GM12878 (cell line): ENCODE measurements at regions not wholly inside any gene's neighbourhood (a gene's known extent, or its start where the extent isn't known, plus 50 kb on each side); places are given as distances from the start of the nearest gene placed in this dataset.

ENCODE experiments used
- ATAC-seq: fragments of 200-7000 bp; cut with Tn5 transposase; 3 replicates; pipeline ENCODE4 v1.9.1; 2020; ENCODE audit warnings: mild to moderate bottlenecking, moderate library complexity
- BruUV-seq: library from RNA; stranded (reverse); fragments of 400-500 nt; replicated peaks from 2 replicates; lab custom pipeline; 2021; lab: Mats Ljungman, UMichigan
- CTCF ChIA-PET: fragments of 300-600 bp; sonication (Branson Sonifier 250); formaldehyde crosslinking; extraction: SDS; loops from one replicate; lab custom pipeline; 2021; ENCODE audit warnings: inconsistent platforms; lab: Yijun Ruan, JAX
- POLR2A ChIA-PET: fragments of 350-600 bp; formaldehyde crosslinking; extraction: SDS; loops from one replicate; lab custom pipeline; 2021; ENCODE audit warnings: inconsistent platforms; lab: Charles Lee
- RAD21 ChIA-PET: fragments of 300-600 bp; sonication (Branson Sonifier 250); formaldehyde crosslinking; loops from one replicate; lab custom pipeline; 2023; ENCODE audit warnings: antibody characterized with exemption; ENCODE audit not compliant: unreplicated experiment; lab: Charles Lee
- SMC1A ChIA-PET: fragments of 300-600 bp; sonication (Branson Sonifier 250); formaldehyde crosslinking; loops from one replicate; lab custom pipeline; 2023; ENCODE audit not compliant: unreplicated experiment, uncharacterized antibody; lab: Charles Lee
- DNase-seq: peaks from one replicate; pipeline ENCODE4 v3.0.0-alpha.2; 2011; ENCODE audit warnings: low read depth, low spot score
- FAIRE-seq: peaks from 3 replicates; lab custom pipeline; 2011; peaks lifted over from hg19 to GRCh38; lab: Jason Lieb, UNC
- H2AFZ ChIP-seq: 2 replicates; pipeline ENCODE4 v1.6.0; 2011; ENCODE audit warnings: low read depth, low read length, control low read depth; ENCODE audit not compliant: control insufficient read depth
- H3K27ac ChIP-seq: 2 replicates; pipeline ENCODE4 v1.5.1; 2011; ENCODE audit warnings: control low read depth; ENCODE audit not compliant: control insufficient read depth, insufficient read depth
- H3K27me3 ChIP-seq, 2 experiments: replicated peaks in 1 of 2; 2 replicates each; pipeline versions ENCODE4 v1.6.0 to v1.6.1; 2011; ENCODE audit warnings: low read length in 1 of 2; ENCODE audit not compliant: control insufficient read depth in 2 of 2, insufficient read depth in 2 of 2
- H3K36me3 ChIP-seq, 2 experiments: 2 replicates each; pipeline ENCODE4 v1.5.1; 2011; ENCODE audit warnings: low read length in 1 of 2; ENCODE audit not compliant: control insufficient read depth in 2 of 2, insufficient read depth in 2 of 2
- H3K4me1 ChIP-seq: 2 replicates; pipeline ENCODE4 v1.6.1; 2011; ENCODE audit warnings: mild to moderate bottlenecking, low read length, moderate library complexity, mixed read lengths; ENCODE audit not compliant: control insufficient read depth, insufficient read depth
- H3K4me2 ChIP-seq: 2 replicates; pipeline ENCODE4 v1.6.0; 2011; ENCODE audit warnings: control low read depth; ENCODE audit not compliant: control insufficient read depth, insufficient read depth
- H3K4me3 ChIP-seq: fragments of 200-600 bp; sonication (generic); 2 replicates; pipeline ENCODE4 v1.5.1; 2016
- H3K79me2 ChIP-seq: 2 replicates; pipeline ENCODE4 v1.6.0; 2011; ENCODE audit warnings: low read length; ENCODE audit not compliant: control insufficient read depth, insufficient read depth
- H3K9ac ChIP-seq: 2 replicates; pipeline ENCODE4 v1.8.0; 2011; ENCODE audit warnings: low read length, control low read depth, mixed read lengths; ENCODE audit not compliant: control insufficient read depth, insufficient read depth
- H3K9me3 ChIP-seq: replicated peaks from 3 replicates; pipeline ENCODE4 v1.5.1; 2011; ENCODE audit warnings: mild to moderate bottlenecking, low read length; ENCODE audit not compliant: control insufficient read depth, insufficient read depth
- H4K20me1 ChIP-seq: 2 replicates; pipeline ENCODE4 v1.6.0; 2011; ENCODE audit not compliant: control insufficient read depth, insufficient read depth
- BCL11A ChIP-seq: IDR thresholded peaks from 2 replicates; pipeline ENCODE4 v1.6.1; 2011; ENCODE audit warnings: low read depth, low read length
- HDAC2 ChIP-seq: fragments of 200-600 bp; sonication (generic); IDR thresholded peaks from 2 replicates; pipeline ENCODE4 v1.6.1; 2017
- LARP7 ChIP-seq: fragments of 450-650 bp; IDR thresholded peaks from 2 replicates; pipeline ENCODE4 v1.6.1; 2017; ENCODE audit warnings: mild to moderate bottlenecking
- MEF2A ChIP-seq: IDR thresholded peaks from 2 replicates; pipeline ENCODE4 v1.6.1; 2011; ENCODE audit warnings: low read depth, mild to moderate bottlenecking, low read length, moderate library complexity; ENCODE audit not compliant: insufficient read depth
- MTA2 ChIP-seq: fragments of 450-650 bp; IDR thresholded peaks from 2 replicates; pipeline ENCODE4 v1.6.1; 2016; ENCODE audit warnings: low read depth, mild to moderate bottlenecking, moderate library complexity
- SMAD5 ChIP-seq: IDR thresholded peaks from 2 replicates; pipeline ENCODE4 v1.6.1; 2016; ENCODE audit warnings: antibody characterized with exemption, low read depth
- SMC3 ChIP-seq: IDR thresholded peaks from 2 replicates; pipeline ENCODE4 v1.6.1; 2011; ENCODE audit warnings: low read length, improper control_type of control experiment, borderline replicate concordance
- STAT3 ChIP-seq: IDR thresholded peaks from 2 replicates; pipeline ENCODE4 v1.6.1; 2011; ENCODE audit warnings: low read depth, low read length, improper control_type of control experiment
- SUPT20H ChIP-seq: IDR thresholded peaks from 2 replicates; pipeline ENCODE4 v1.6.1; 2011; ENCODE audit warnings: low read depth, mild to moderate bottlenecking, low read length, moderate library complexity, borderline replicate concordance; ENCODE audit not compliant: control insufficient read depth
- YY1 ChIP-seq: IDR thresholded peaks from 2 replicates; pipeline ENCODE4 v1.6.1; 2011; ENCODE audit warnings: low read depth, mild to moderate bottlenecking, low read length
- ZNF384 ChIP-seq: IDR thresholded peaks from 2 replicates; pipeline ENCODE4 v1.6.1; 2012; ENCODE audit warnings: low read depth, mild to moderate bottlenecking, low read length, improper control_type of control experiment, borderline replicate concordance
- ZZZ3 ChIP-seq: IDR thresholded peaks from 2 replicates; pipeline ENCODE4 v1.6.1; 2011; ENCODE audit warnings: low read depth; ENCODE audit not compliant: control insufficient read depth, insufficient read length
- WGBS: methylation state at CpG from one replicate; pipeline ENCODE4 v1.1.6; 2016; ENCODE audit warnings: low lambda C conversion rate; ENCODE audit not compliant: insufficient replicate concordance, insufficient coverage; ENCODE audit errors: missing lambda C conversion rate; 5-methylcytosine and 5-hydroxymethylcytosine counted together
- in situ Hi-C: fragments of 300-500 bp; cut with MboI; formaldehyde crosslinking; loops from 9 replicates; pipeline ENCODE4 v1.14.3; 2018; ENCODE audit warnings: mixed read lengths
- intact Hi-C: fragments of 100-400 bp; cut with micrococcal nuclease; formaldehyde crosslinking; loops from one replicate; pipeline ENCODE4 v1.14.2; 2022; ENCODE audit not compliant: unreplicated experiment
- TF ChIP-seq, protein P1 (sequence below): fragments of 450-650 bp; IDR thresholded peaks from 2 replicates; pipeline ENCODE4 v1.6.1; 2016; ENCODE audit warnings: mild to moderate bottlenecking
- TF ChIP-seq, protein P2 (sequence below): fragments of 450-650 bp; IDR thresholded peaks from 2 replicates; pipeline ENCODE4 v1.6.1; 2017; ENCODE audit warnings: mild to moderate bottlenecking, low read depth, inconsistent platforms; ENCODE audit not compliant: poor library complexity, severe bottlenecking
- TF ChIP-seq, protein P3 (sequence below): fragments of 450-650 bp; conservative IDR thresholded peaks from 2 replicates; pipeline ENCODE4 v1.6.1; 2017; ENCODE audit warnings: mild to moderate bottlenecking, moderate library complexity
- TF ChIP-seq, protein P4 (sequence below): fragments of 450-650 bp; IDR thresholded peaks from 2 replicates; pipeline ENCODE4 v1.6.1; 2017; ENCODE audit warnings: borderline replicate concordance

DNA sequence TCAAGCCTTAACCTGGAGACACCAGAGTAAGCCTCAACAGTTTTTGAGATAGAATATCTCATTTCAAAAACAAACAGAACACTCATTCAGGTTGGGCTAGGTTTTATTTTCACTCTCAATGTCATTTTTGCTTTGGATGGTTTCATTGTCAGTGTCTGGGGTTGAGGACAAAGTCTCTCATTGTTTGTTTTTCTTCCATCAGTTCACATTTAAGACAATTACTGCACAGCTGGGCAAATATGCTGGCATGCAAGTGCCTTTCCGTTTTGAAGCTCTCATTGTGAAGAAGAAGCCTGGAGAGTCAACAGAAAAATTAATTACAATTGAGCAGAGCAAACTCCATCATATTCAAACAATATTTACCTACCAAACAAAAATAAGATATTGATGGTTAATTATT, 1050.0 kb downstream of the TBL1XR1 start:
- Histone ChIP-seq H2AFZ (no peak overlapping the region), H3K36me3 (no peaks in the 10 kb centered on the region), H3K4me3 (no peak overlapping the region), H3K4me1 (no peaks in the 10 kb centered on the region), H4K20me1 (no peaks in the 10 kb centered on the region), H3K4me2 (no peak overlapping the region), H3K9me3 (no peaks in the 10 kb centered on the region), H3K9ac (no peak overlapping the region), H3K27me3 (no peaks in the 10 kb centered on the region), H3K79me2 (no peaks in the 10 kb centered on the region), H3K27ac (no peak overlapping the region)
- RAD21 ChIA-PET = no interaction called here
- FAIRE-seq (no peak), ATAC-seq (no peak), DNase-seq (no peak)
- intact Hi-C loops = no loop called here
- TF ChIP-seq SMC3 (no peak), ZNF384 (no peak), ZZZ3 (no peak), HDAC2 (no peak), BCL11A (no peak), MEF2A (no peak), SMAD5 (no peak), MTA2 (no peak), YY1 (no peak), LARP7 (no peak), SUPT20H (no peak), STAT3 (no peak)
- TF ChIP-seq, protein P1, sequence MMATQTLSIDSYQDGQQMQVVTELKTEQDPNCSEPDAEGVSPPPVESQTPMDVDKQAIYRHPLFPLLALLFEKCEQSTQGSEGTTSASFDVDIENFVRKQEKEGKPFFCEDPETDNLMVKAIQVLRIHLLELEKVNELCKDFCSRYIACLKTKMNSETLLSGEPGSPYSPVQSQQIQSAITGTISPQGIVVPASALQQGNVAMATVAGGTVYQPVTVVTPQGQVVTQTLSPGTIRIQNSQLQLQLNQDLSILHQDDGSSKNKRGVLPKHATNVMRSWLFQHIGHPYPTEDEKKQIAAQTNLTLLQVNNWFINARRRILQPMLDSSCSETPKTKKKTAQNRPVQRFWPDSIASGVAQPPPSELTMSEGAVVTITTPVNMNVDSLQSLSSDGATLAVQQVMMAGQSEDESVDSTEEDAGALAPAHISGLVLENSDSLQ = no peak
- TF ChIP-seq, protein P2, sequence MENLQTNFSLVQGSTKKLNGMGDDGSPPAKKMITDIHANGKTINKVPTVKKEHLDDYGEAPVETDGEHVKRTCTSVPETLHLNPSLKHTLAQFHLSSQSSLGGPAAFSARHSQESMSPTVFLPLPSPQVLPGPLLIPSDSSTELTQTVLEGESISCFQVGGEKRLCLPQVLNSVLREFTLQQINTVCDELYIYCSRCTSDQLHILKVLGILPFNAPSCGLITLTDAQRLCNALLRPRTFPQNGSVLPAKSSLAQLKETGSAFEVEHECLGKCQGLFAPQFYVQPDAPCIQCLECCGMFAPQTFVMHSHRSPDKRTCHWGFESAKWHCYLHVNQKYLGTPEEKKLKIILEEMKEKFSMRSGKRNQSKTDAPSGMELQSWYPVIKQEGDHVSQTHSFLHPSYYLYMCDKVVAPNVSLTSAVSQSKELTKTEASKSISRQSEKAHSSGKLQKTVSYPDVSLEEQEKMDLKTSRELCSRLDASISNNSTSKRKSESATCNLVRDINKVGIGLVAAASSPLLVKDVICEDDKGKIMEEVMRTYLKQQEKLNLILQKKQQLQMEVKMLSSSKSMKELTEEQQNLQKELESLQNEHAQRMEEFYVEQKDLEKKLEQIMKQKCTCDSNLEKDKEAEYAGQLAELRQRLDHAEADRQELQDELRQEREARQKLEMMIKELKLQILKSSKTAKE = no peak
- TF ChIP-seq, protein P3, sequence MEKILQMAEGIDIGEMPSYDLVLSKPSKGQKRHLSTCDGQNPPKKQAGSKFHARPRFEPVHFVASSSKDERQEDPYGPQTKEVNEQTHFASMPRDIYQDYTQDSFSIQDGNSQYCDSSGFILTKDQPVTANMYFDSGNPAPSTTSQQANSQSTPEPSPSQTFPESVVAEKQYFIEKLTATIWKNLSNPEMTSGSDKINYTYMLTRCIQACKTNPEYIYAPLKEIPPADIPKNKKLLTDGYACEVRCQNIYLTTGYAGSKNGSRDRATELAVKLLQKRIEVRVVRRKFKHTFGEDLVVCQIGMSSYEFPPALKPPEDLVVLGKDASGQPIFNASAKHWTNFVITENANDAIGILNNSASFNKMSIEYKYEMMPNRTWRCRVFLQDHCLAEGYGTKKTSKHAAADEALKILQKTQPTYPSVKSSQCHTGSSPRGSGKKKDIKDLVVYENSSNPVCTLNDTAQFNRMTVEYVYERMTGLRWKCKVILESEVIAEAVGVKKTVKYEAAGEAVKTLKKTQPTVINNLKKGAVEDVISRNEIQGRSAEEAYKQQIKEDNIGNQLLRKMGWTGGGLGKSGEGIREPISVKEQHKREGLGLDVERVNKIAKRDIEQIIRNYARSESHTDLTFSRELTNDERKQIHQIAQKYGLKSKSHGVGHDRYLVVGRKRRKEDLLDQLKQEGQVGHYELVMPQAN = no peak
- TF ChIP-seq, protein P4, sequence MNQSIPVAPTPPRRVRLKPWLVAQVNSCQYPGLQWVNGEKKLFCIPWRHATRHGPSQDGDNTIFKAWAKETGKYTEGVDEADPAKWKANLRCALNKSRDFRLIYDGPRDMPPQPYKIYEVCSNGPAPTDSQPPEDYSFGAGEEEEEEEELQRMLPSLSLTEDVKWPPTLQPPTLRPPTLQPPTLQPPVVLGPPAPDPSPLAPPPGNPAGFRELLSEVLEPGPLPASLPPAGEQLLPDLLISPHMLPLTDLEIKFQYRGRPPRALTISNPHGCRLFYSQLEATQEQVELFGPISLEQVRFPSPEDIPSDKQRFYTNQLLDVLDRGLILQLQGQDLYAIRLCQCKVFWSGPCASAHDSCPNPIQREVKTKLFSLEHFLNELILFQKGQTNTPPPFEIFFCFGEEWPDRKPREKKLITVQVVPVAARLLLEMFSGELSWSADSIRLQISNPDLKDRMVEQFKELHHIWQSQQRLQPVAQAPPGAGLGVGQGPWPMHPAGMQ = no peak
- POLR2A ChIA-PET = no interaction called here
- in situ Hi-C loops = no loop called here
- BruUV-seq = no TSS peak
- SMC1A ChIA-PET = no interaction called here
- 0% methylated on average over 1 of the region's 1 CpG for WGBS
- CTCF ChIA-PET = no interaction called here
